Activated gamma-delta T cell treated with anti-CD3 and anti-CD28 coated beads, Interleukin-2, amount 50 U/mL, for 16 hours (primary cell): ENCODE measurements at regions not wholly inside any gene's neighbourhood (a gene's known extent, or its start where the extent isn't known, plus 50 kb on each side); places are given as distances from the start of the nearest gene placed in this dataset.

Experiments
- DNase-seq: peaks from one replicate; pipeline ENCODE4 v3.0.0-alpha.2; 2020; ENCODE audit warnings: low read depth

DNA sequence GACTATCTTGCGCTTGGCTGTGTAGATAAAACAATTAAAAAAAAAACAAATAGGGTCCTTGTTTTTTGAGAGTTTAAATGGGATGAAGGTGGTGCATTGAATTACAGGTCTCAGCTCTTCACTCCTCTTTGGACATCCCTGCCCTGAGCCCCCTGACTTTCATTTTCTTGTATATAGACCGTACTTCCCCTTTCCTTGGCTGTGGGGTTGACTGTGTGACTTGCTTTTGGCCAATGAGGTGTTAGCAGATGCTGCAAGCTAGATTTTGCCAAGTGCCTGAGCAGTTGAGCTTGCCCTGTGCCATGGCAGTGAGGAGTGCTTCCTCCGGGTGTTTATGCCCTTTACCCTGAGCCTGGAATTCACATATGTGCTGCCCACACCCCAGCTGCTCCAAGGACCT lies 386.1 kb upstream of the ZFP64 start:
- DNase-seq = no peak

DNA sequence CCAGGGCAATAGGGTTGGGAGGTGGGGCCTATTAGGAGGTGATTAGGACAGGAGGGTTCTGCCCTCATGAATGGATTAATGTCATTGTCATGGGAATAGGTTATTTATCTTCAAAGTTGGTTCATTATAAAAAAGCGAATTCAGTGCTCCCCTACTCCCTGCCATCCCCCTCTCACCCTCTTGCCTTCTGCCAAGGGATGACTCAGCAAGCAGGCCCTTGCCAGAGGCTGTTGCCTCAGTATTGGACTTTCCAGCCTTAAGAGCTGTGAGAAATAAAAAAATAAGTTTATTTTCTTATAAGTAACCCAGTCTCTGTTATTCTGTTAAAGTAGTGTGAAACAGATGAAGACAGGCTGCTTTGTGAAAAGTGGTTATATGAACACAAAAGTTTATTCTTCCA lies 381.1 kb upstream of the ZFP64 start:
- no peak for DNase-seq

DNA sequence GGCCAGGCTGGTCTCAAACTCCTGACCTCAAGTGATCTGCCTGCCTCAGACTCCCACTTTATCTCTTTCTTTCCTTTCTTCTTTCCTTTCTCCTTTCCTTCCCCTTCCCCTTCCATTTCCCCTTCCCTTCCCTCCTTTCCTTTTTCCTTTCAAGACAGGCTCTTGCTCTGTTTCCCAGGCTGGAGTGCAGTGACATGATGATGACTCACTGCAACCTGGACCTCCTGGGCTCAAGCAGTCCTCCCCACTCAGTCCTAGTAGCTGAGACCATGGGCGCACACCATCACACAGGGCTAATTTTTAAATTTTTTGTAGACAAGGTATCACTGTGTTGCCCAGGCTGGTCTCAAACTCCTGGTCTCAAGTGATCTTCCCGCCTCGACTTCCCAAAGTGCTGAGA lies 377.6 kb upstream of the ZFP64 start:
- no peak for DNase-seq

DNA sequence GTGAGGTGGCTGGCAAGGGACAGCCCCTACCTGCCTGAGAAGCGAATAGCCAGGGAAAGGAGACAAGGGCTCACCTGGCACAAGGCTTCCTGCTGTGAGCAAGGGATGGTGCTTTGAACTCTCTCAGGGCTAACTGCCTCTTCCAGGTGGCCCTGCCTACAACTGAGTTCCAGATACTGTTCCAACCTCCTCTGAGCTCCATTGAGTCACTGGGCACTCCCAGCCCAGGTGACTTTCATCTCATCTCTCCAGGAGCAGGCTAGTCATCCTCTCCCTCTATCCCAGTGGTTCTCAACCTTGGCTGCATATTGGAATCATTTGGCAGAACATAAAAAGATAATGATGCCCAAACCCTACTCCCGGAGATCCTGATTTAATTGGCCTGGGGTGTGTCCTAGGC lies 374.0 kb upstream of the ZFP64 start:
- no peak for DNase-seq

DNA sequence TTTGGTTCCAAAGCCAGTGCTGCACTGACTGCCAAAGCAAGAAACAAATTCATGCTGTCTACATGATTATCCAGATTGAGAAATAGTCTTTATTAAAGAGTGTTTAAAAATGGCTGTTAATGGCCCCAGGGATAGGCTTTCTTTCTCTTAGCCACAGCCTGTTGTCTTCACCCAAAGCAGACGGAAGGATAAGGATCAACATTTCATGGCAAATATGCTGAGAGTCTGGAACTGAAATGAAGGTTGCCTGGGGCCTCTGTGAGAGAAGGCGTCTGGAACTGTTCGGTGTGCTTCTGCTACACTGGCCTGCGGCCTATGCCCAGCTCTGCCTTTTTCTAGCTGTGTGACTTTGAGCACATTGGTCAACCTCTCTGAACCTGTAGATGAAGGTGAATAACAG lies 373.0 kb upstream of the ZFP64 start:
- DNase-seq = no peak

DNA sequence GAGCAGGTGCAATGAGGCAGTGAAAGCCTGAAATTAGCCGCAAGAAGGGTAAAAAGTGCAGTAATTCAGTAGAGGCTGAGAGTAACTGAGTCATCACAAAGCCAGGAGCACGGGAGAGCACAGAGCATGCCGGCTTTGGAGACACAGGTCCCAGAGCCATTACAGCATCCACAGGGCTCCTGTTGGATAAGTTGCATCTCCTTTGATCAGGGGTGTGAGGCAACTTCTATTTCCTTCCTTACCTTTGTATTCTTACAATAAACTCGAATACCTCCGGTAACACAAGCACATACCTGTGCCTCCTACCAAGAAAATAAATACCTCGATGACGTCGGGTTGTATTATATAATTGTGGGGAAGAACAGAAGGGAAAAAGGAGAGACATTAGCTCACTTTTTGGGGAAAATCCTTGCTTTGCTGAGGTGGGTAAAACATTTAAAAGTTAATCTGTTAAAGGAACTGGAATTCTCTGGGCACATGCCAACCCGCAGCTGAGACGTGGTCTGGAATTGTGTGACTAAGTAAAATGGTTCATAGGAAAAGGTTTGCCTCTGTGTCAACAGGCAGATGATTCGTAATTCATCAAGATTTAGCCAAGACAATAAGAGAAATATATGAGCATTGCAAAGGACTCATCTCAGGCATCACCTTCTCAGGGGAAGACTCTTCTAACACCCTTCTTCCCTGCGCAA lies 360.7 kb upstream of the ZFP64 start:
- no peak for DNase-seq

DNA sequence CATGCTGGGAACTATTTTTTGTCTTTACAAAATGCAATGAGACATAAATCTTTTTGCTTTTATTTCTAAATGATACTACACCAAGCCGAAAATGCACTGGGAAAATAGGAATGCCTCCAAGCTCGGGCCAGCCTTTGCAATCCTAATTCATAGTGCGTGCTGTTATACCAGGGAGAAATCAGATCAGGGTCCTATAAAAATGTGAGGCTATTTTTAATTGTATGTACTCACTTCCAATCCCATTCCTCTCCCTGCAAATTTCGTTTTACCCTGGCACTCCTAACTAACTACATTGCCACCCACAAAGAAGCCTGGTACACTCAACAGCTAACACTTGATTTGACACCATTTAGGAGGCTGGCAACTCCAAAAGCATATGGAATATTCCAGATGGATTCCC lies 350.6 kb upstream of the ZFP64 start:
- DNase-seq = no peak

DNA sequence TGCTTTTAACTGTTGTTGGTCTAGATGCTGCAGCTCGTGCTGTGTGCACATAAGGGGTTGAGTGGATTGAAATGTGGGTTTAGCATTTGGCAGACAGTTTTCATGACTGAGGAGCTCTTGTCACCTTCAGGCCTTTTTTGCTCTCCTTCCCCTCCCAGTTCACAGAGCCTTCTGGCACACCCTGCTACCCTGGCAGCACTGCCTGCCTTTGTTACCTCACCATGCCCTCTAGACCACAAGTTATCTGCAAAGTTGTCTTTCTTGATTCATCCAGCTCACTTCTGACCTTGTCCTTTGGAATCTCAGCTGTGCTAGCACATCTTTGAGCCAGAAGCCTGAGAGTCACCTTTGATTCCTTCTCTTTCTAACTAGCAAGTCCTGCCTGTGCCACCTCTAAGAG lies 348.9 kb upstream of the ZFP64 start:
- DNase-seq = no peak

DNA sequence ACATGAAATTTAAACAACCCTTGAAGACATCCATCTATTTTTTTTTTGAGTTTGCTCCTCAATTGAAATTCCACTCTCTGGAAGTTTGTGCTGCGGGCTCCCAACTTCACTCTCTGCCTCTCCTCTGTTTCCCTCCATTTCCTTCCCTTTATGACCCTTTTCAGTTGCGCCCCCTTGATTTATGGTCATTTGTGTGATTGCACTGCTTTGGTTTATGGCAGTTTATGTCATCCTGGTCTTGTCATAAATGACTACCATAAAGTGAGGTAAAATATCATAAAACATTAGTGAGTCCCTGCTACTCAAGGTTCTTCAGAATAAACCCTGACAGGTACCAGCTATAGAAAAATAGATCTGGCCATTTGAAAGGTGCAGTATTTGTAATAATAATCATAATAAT lies 348.3 kb upstream of the ZFP64 start:
- no peak for DNase-seq

DNA sequence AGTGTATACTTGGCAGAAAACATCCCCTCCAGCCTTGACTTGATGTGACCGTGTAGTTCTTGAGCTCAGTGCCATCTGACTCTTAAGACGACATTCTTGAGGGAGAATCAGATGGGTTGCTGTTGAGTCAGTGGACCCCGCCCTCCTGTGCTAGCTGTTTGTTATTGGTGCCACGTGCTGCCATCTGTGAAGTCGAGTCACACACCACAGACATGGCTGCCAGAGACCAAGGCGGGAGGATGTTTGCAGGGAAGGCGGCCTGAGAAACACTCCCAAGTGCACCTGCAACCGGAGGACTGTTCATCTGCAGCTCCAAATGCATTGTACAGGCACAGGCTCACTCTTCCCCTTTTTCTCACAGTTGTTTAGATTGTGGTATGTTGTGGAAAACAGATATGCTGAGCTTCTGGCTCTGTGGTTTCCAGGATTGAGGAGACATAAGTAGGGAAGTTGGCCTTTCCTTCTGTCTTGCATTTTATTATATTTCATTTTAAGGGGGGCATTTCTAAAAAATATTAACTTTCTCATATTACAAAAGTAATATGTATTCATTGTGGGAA lies 345.3 kb upstream of the ZFP64 start:
- no peak for DNase-seq

DNA sequence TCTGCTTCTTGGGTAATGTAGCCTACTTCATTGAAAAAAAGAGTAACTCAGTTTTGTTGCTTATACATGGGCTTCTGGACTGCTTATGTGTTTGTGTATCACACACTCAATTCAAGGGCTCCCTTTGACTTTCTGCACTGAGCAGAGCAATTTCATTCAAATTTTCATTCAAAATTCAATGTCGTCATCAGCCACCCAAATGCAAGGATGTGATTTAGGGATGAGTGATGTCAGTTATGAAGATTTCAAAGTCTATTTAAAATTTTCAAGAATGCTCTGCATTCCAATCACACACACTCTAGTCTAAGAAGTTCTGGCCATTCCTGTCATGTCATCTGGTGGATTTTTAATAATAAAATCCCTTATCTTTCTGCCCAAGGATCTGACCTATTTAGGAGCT lies 344.5 kb upstream of the ZFP64 start:
- DNase-seq = no peak

DNA sequence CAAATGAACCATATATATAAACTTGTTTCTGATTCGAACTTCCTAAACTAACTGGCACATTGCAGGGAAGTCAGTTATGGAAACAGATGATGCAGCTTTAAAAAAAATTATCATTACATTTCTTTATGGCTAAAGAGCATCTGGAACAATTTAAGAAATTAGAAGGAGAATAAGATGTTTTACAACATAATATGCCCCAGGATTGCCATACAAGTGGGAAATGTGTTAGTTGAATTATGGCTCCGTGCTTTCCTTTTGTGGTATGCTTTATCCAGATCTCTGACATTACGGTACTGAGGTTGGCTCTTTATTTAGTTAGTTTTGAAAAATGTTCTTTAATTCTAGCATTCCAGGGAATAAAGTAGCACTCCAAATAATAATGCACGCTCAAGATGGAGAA lies 343.0 kb upstream of the ZFP64 start:
- no peak for DNase-seq

DNA sequence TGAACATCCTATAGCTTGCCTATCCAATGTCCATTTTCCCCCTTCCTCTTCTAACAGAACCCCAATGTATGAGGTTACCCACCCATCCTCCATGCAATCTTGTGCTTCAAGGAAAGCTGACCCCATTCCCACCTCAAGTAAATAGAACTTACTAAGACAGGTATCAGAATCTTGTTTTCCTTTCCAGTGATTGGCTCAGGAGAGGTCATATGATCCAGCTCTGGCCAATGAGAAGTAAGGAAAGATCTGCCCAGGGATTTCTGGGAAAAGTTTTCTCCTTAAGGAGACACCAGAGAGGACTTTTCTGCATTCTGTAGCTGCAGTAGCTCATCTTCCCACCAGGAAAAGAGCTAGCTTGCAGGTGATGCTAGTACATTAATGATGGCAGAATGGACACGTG lies 341.8 kb upstream of the ZFP64 start:
- no peak for DNase-seq

DNA sequence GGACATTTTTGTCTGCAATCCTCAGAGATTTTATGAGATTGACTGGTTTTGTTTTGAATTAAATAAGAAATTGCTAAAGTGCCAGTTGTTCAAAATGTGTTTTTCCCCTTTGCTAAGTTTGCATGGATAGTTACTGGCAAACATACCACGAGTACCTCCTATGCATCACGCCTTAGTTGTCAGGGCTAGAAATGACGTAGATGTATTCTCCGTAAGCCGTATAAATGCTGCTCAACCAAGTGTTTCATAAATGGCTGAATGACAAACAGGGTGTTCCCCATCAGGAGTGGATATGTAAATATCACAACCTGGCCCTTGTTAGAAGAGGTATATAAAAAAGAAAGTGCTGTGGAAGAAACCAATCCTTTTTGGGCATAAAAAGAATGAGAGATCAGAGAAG lies 341.1 kb upstream of the ZFP64 start:
- DNase-seq = no peak

DNA sequence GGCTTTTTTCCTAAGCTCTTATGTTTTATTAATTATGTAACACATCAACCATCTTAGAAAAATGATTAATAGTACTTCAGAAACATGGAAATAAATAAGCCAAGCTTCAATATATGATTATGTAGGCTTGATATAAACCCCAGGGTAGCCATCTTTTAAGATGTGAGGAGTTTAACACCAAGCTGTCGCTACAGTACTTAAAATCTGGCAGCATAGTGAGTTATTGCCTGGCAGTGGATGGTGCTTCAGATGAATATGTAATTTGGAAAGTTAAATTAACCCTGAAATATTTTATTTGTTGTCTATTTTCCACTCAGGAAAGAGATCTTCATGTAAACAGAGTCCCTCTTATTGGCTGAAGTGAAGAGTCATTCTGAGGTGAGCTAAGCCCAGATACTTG lies 339.0 kb upstream of the ZFP64 start:
- no peak for DNase-seq

DNA sequence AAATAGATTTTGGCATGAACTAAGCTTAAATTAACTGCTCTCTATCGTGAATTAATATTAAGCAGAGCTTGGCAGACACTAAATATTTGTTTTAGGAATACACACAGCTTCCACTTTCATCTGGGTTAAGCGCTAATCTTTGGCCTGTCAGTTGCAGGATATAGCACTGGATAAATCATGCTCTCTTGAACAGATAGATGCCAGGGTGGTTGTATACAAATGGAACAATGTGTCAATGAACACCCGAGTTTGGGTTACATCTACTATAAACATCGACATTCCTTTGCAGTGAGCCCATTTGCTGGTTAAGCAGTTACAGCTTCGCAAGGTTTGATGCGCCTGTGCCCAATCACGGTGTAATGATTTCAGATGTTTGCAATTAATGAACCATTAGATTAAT lies 338.2 kb upstream of the ZFP64 start:
- no peak for DNase-seq

DNA sequence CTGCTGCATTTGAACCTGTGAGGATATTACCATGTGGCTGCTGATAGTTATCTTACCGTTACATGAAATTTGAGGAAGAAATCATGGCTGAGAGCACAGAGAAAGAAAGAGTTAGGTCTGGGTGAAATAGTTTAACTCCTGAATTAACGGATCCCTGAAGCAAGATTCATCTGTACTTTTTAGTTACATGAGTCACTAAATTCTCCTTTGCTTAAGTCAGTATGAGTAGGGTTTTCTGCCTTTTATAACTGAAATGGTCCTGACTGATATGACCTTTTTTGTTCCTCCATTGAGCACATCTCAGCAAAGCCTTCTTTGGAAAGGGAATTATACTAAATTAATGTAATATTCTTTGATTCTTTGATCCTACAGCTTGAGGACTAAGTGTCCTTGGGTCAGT lies 333.3 kb upstream of the ZFP64 start:
- DNase-seq = no peak

DNA sequence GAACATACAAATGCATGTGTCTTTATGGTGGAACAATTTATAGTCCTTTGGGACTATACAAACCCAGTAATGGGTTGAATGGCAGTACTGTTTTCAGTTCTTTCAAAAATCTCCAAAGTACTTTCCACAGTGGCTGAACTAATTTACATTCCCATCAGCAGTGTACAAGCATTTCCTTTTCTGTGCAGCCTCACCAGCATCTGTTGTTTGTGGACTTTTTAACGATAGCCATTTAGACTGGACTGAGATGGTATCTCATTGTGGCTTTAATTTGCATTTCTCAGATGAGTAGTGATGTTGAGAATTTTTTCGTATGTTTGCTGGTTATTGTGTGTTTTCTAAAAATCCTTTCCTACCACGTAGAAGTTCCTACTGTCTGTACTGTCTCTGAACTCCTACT lies 327.2 kb upstream of the ZFP64 start:
- no peak for DNase-seq

DNA sequence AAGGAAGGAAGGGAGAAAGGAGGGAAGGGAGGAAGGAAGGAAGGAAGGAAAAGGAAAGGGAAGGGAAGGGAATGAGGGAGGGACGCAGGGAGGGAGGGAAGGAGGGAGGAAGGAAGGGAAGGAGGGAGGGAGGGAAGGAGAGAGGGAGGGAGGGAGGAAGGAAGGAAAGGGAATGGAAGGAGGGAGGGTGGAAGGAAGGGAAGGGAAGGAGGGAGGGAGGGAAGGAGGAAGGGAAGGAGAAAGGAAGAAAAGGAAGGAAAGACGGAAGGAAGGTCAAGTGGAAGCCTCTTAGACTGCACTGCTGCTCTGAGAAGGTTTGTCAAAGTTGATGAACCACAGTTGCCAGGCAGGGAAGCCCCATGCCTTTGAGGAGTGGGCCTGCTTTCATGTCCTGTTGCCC lies 324.3 kb upstream of the ZFP64 start:
- DNase-seq = no peak

DNA sequence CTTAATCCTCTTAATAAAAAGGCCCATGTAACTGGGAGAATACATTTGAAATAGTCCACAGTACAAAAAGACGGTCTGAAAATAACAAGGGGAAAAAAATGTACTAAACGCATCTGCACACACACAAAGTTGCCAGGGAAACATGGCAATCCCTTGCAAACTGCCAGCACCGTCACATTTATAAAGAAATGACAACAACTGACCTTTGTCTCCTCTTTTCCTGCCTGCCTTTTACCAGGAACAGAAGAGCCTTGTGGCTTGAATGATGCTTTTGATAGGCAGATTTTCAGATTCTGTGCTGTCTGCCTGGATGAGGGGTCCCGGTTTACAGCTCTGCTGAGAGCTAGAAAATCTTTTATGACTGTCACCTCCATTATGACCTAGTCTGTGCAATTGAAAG lies 308.6 kb upstream of the ZFP64 start:
- DNase-seq = no peak

DNA sequence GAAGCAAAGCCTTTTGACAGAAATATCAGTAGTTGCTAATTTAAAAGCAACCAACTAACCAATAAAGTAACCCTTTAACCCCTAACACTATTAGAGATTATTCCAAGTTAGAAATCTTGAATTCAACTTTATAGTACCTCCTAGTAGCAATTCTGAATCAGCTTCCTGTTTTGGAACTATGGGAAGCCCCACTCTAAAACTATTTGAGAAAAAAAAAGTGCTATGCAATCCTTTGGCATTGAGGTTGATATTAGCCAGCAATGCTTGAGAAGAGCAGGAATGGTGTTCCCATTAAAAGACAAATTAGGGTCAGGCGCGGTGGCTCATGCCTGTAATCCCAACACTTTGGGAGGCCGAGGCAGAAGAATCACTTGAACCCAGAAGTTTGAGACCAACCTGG lies 306.2 kb upstream of the ZFP64 start:
- no peak for DNase-seq

DNA sequence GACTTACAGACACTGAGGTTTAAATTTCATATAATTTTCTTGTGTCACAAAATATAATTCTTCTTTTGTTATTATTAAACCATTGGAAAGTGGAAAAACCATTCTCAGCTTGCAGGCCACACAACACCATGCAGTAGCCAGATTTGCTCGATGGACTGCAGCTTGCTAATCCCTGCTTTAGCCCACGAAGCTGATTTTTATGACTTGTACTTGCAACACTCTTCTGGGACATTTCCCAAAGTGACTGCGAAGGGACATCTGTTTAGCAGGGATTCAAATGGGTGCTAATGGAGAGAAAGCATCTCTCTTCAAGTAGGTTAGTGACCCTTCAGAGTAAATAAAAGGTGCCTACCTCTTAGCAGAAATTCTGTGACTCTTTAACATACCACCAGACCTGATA lies 304.6 kb upstream of the ZFP64 start:
- no peak for DNase-seq

DNA sequence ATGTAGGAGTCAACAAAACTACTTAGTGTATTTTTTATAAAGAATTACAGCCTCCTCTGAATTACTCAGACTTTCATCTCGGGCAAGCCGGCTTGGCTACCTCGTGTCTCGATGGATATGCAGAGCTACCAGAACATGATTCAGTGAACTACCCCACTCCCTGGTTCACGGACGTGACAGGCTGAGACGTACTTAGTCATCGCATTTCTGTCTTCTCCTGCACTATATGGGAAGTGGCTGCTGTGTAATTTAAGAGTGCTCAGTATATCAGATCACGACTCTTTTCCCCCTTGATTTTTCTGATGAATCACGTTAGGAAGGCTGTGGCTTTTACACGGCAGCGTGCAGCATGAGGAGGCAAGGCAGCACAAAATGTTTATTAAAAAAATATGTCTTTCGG lies 302.7 kb upstream of the ZFP64 start:
- DNase-seq = peak; percentile 2

DNA sequence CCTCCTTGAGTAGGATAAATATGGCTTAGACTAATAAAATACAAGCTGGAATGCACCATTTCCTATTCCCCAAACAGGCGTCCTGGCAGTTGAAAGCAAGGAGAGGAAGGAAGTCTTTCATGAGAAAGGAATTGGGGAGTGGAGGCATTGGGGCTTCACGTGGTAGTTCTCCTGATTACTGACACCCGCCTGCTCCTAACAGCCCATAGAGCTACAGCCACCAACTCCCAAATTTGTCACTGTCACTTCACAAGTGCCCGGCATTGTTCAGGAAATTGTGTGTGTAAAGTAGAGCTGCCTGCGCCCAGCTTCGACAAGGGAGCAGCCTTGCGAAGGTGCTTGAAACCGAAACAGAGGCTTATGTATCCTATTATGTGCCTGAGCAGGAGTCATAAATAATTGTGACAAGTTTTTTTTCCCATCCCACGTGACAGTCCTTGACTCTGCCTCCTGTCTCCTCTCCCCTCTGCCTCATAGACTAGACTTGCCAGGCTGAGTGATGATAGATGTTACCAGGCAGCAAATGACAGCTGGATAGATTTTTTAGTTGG lies 301.7 kb upstream of the ZFP64 start:
- DNase-seq = no peak
